Gastroesophageal sphincter (tissue), 4 donors: ENCODE measurements at regions not wholly inside any gene's neighbourhood (a gene's known extent, or its start where the extent isn't known, plus 50 kb on each side); places are given as distances from the start of the nearest gene placed in this dataset.
"Not testable (repeated sequence)": the region's sequence is repeated elsewhere in the genome, so short reads cannot be mapped to it uniquely, and the experiment has no call there.

Experiments used
- ATAC-seq: fragments of 150-250 bp; one replicate; pipeline ENCODE4 v1.9.1; 2016; ENCODE audit warnings: mild to moderate bottlenecking, moderate library complexity
- H3K27ac ChIP-seq, 4 donors: fragments of 200-600 bp; sonication (generic) in 3 of 4; 1 replicate in 3 of 4; 2 replicates in 1 of 4; pipeline ENCODE4 v1.5.1; 2016 to 2019
- H3K27me3 ChIP-seq: fragments of 200-600 bp; sonication (generic); one replicate; pipeline ENCODE4 v1.5.1; 2019
- H3K36me3 ChIP-seq, 2 donors: fragments of 200-600 bp; sonication (generic); one replicate each; pipeline ENCODE4 v1.5.1; 2019; ENCODE audit warnings: control low read depth in 1 of 2
- H3K4me1 ChIP-seq, 3 donors: fragments of 200-600 bp; sonication (generic); 1 replicate in 2 of 3; 2 replicates in 1 of 3; pipeline ENCODE4 v1.5.1; 2016 to 2019; ENCODE audit warnings: control low read depth in 2 of 3
- H3K4me3 ChIP-seq, 2 donors: fragments of 200-600 bp; sonication (generic); one replicate each; pipeline ENCODE4 v1.5.1; 2019; ENCODE audit warnings: mild to moderate bottlenecking in 1 of 2, moderate library complexity in 1 of 2
- H3K9me3 ChIP-seq, 3 donors: fragments of 200-600 bp; sonication (generic); one replicate each; pipeline ENCODE4 v1.5.1; 2017 to 2019; ENCODE audit warnings: control low read depth in 2 of 3
- CTCF ChIP-seq, 4 experiments: fragments of 200-600 bp in 2 of 4; fragments of 450-650 bp in 2 of 4; sonication (generic) in 1 of 4; IDR thresholded peaks; one replicate each; pipeline ENCODE4 v1.5.1; 2017 to 2019; ENCODE audit warnings: antibody characterized with exemption in 4 of 4, mild to moderate bottlenecking in 2 of 4, moderate library complexity in 2 of 4
- EP300 ChIP-seq: sonication (generic); formaldehyde crosslinking; IDR thresholded peaks from one replicate; pipeline ENCODE4 v1.6.1; 2017; ENCODE audit warnings: antibody characterized with exemption, mild to moderate bottlenecking
- POLR2A ChIP-seq, 2 donors: fragments of 450-650 bp; IDR thresholded peaks; one replicate each; pipeline ENCODE4 v1.6.1; 2017; ENCODE audit warnings: antibody characterized with exemption in 2 of 2, mild to moderate bottlenecking in 2 of 2, moderate library complexity in 1 of 2
- POLR2AphosphoS5 ChIP-seq: sonication (generic); formaldehyde crosslinking; IDR thresholded peaks from one replicate; pipeline ENCODE4 v1.6.1; 2017; ENCODE audit warnings: antibody characterized with exemption
- WGBS, 2 donors: methylation state at CpG; one replicate each; pipeline ENCODE4 v1.1.5; 2018; ENCODE audit warnings: low coverage in 1 of 2; 5-methylcytosine and 5-hydroxymethylcytosine counted together

- H3K27me3 ChIP-seq: no peaks in the 10 kb centered on the region
- TF ChIP-seq POLR2A (IDR thresholded peaks at IDR 0.05): no peak
- TF ChIP-seq POLR2AphosphoS5: no peak
- TF ChIP-seq CTCF (IDR thresholded peaks at IDR 0.05): no peak
- TF ChIP-seq EP300: no peak
- no peaks in the 10 kb centered on the region for H3K9me3 ChIP-seq
- no peaks in the 10 kb centered on the region for H3K4me1 ChIP-seq
- H3K4me3 ChIP-seq: no peak overlapping the region
- no peak overlapping the region for H3K27ac ChIP-seq
- no peak for ATAC-seq
- WGBS, 2 donors: 80 to 96% methylated on average over 2 of the region's 2 CpGs
- no peaks in the 10 kb centered on the region for H3K36me3 ChIP-seq
These were observed 372.2 kb upstream of the SGO1 start for GRCh38 chr3:20558161-20558560.

DNA sequence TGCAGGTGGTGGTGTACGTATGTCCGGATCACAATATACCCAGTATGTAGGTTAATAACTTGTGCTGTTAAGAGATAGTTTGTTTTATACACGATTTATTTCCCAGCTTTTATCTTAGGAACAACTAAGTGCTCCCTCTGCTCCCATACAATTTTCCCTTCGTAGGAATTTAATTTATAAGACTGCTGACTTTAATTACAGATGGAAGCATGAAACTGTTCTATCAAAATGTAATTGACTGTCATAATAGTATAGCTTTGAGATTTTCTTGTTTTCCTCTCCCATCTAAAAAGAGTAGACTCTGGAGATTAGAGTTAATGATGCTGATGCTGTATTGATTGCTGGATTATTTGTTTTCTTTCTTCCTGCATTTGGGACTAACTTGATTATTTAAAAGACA lies 370.7 kb upstream of the SGO1 start:
- Histone ChIP-seq H3K4me3 (no peak overlapping the region), H3K27me3 (no peaks in the 10 kb centered on the region), H3K4me1 (no peaks in the 10 kb centered on the region), H3K9me3 (no peaks in the 10 kb centered on the region), H3K36me3 (no peaks in the 10 kb centered on the region), H3K27ac (no peak overlapping the region)
- WGBS, 2 donors: 68 to 76% methylated on average over 4 of the region's 4 CpGs
- no peak for ATAC-seq
- TF ChIP-seq POLR2A (IDR thresholded peaks at IDR 0.05) (no peak), CTCF (IDR thresholded peaks at IDR 0.05) (no peak), POLR2AphosphoS5 (no peak), EP300 (no peak)

DNA sequence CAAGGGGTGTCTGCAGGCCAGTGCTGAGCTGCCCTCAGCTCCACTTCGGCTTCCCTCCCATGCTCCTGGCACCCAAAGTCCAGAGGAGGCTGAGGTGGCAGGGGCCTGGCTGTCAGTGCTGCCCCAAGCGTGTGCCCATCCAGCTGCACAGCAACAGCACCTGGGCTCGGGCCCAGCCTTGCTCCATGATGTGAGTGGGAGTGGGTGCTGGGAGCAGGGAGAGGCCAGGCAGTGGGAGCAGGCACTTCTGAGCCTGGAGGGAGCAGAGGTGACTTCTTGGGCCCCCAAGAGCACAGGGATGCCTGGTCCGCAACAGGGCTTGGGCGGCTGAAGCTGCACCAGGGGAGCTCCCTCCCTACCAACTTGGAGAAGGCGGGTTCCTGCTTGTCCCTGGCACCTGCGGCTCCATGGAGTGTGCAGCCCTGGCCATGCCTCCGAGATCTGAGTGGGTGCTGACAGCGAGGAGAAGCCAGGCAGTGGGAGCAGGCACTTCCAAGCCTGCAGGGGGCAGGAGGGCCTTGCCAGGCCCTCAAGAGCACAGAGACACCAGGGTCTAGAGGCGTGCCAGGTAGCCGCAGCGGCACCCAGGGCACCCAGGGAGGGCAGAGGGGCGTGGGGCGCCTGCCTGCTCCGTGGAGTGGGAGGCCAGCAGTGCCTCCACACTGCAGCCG lies 366.7 kb upstream of the SGO1 start:
- H3K27me3 ChIP-seq: no peaks in the 10 kb centered on the region
- 100% methylated on average over 1 of the region's 16 CpGs; no CpG with 5 or more reads in 1 of the 2 donors for WGBS, 2 donors
- H3K4me3 ChIP-seq: no peak overlapping the region
- H3K4me1 ChIP-seq: no peaks in the 10 kb centered on the region
- TF ChIP-seq POLR2AphosphoS5: no peak
- TF ChIP-seq CTCF (IDR thresholded peaks at IDR 0.05): no peak
- TF ChIP-seq POLR2A (IDR thresholded peaks at IDR 0.05): no peak
- no peak for TF ChIP-seq EP300
- H3K27ac ChIP-seq: no peak overlapping the region
- H3K36me3 ChIP-seq: no peaks in the 10 kb centered on the region
- H3K9me3 ChIP-seq: no peaks in the 10 kb centered on the region
- ATAC-seq: no peak

DNA sequence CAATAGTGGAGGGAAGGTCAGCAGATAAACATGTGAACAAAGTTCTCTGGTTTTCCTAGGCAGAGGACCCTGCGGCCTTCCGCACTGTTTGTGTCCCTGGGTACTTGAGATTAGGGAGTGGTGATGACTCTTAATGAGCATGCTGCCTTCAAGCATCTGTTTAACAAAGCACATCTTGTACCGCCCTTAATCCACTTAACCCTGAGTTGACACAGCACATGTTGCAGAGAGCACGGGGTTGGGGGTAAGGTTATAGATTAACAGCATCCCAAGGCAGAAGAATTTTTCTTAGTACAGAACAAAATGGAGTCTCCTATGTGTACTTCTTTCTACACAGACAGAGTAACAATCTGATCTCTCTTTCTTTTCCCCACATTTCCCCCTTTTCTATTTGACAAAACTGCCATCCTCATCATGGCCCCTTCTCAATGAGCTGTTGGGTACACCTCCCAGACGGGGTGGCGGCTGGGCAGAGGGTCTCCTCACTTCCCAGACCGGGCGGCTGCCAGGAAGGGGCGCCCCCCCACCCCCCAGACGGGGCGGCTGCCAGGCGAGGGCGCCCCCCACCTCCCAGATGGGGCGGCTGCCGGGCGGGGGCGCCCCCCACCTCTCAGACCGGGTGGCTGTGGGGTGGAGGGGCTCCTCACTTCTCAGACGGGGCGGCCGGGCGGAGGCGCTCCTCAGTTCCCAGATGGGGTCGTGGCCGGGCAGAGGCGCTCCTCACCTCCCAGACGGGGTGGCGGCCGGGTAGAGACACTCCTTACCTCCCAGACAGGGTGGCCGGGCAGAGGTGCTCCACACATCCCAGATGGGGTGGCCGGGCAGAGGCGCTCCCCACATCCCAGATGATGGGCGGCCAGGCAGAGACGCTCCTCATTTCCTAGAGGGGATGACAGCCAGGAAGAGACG lies 361.6 kb upstream of the SGO1 start:
- H3K9me3 ChIP-seq, H3K27me3 ChIP-seq, H3K27ac ChIP-seq, H3K4me1 ChIP-seq, H3K36me3 ChIP-seq, ATAC-seq, H3K4me3 ChIP-seq: not testable (repeated sequence)
- WGBS, 2 donors: 77 to 100% methylated on average over 2 to 4 of the region's 35 CpGs

GRCh38 chr3:20546636-20547035 lies 360.6 kb upstream of the SGO1 start:
- no peaks in the 10 kb centered on the region for H3K4me1 ChIP-seq
- no peak overlapping the region for H3K27ac ChIP-seq
- H3K9me3 ChIP-seq: no peaks in the 10 kb centered on the region
- no peak overlapping the region for H3K4me3 ChIP-seq
- no peaks in the 10 kb centered on the region for H3K36me3 ChIP-seq
- ATAC-seq: no peak
- TF ChIP-seq EP300: no peak
- no peak for TF ChIP-seq POLR2A (IDR thresholded peaks at IDR 0.05)
- no peak for TF ChIP-seq CTCF (IDR thresholded peaks at IDR 0.05)
- no peak for TF ChIP-seq POLR2AphosphoS5
- H3K27me3 ChIP-seq: no peaks in the 10 kb centered on the region
- 75 to 78% methylated on average over 3 of the region's 3 CpGs for WGBS, 2 donors
